H7 (cell line): ENCODE measurements at regions not wholly inside any gene's neighbourhood (a gene's known extent, or its start where the extent isn't known, plus 50 kb on each side); places are given as distances from the start of the nearest gene placed in this dataset.
A peak's percentile ranks its signal among the peaks of the same experiment; 100 is the strongest.

Experiments used
- DNase-seq: peaks from one replicate; pipeline ENCODE4 v3.0.0; 2012
- H3K27me3 ChIP-seq: 2 replicates; pipeline ENCODE4 v1.6.0; 2011; ENCODE audit warnings: mild to moderate bottlenecking, low read length; ENCODE audit not compliant: control insufficient read depth, insufficient read depth
- H3K36me3 ChIP-seq: replicated peaks from 2 replicates; pipeline ENCODE4 v1.5.1; 2011; ENCODE audit warnings: low read length; ENCODE audit not compliant: control insufficient read depth, insufficient read depth
- H3K4me3 ChIP-seq: 2 replicates; pipeline ENCODE4 v1.5.1; 2011; ENCODE audit warnings: low read depth, mild to moderate bottlenecking, control low read depth, low read length, moderate library complexity; ENCODE audit not compliant: insufficient read depth

- H3K27me3 ChIP-seq = no peaks in the 10 kb centered on the region
- H3K36me3 ChIP-seq = no peaks in the 10 kb centered on the region
- H3K4me3 ChIP-seq = no peak overlapping the region
- DNase-seq = no peak
These were observed 2691.0 kb downstream of the PCDH7 start for GRCh38 chr4:33411182-33411581.

GRCh38 chr4:33421887-33422286 is 2701.7 kb downstream of the PCDH7 start:
- H3K27me3 ChIP-seq = no peaks in the 10 kb centered on the region
- H3K36me3 ChIP-seq = no peaks in the 10 kb centered on the region
- DNase-seq = no peak
- H3K4me3 ChIP-seq = no peak overlapping the region

- DNase-seq = no peak
- H3K27me3 ChIP-seq = no peaks in the 10 kb centered on the region
- H3K4me3 ChIP-seq = no peak overlapping the region
- no peaks in the 10 kb centered on the region for H3K36me3 ChIP-seq
These were observed 2702.5 kb downstream of the PCDH7 start for GRCh38 chr4:33422656-33423055.

- DNase-seq = no peak
- Histone ChIP-seq H3K27me3 (no peaks in the 10 kb centered on the region), H3K36me3 (no peaks in the 10 kb centered on the region), H3K4me3 (no peak overlapping the region)
These were observed 2705.8 kb downstream of the PCDH7 start for GRCh38 chr4:33425936-33426335.

GRCh38 chr4:33427676-33428075 is 2707.5 kb downstream of the PCDH7 start:
- H3K4me3 ChIP-seq = no peak overlapping the region
- DNase-seq = no peak
- H3K36me3 ChIP-seq = no peaks in the 10 kb centered on the region
- no peaks in the 10 kb centered on the region for H3K27me3 ChIP-seq

GRCh38 chr4:33429971-33430370 is 2709.8 kb downstream of the PCDH7 start:
- Histone ChIP-seq H3K36me3 (no peaks in the 10 kb centered on the region), H3K4me3 (no peak overlapping the region), H3K27me3 (no peaks in the 10 kb centered on the region)
- DNase-seq = no peak

GRCh38 chr4:33437406-33437805 is 2717.2 kb downstream of the PCDH7 start:
- H3K4me3 ChIP-seq = no peak overlapping the region
- no peaks in the 10 kb centered on the region for H3K27me3 ChIP-seq
- DNase-seq = no peak
- H3K36me3 ChIP-seq = no peaks in the 10 kb centered on the region

GRCh38 chr4:33446953-33447352 is 2726.8 kb downstream of the PCDH7 start:
- Histone ChIP-seq H3K4me3 (no peak overlapping the region), H3K27me3 (no peaks in the 10 kb centered on the region), H3K36me3 (no peaks in the 10 kb centered on the region)
- no peak for DNase-seq

- Histone ChIP-seq H3K27me3 (no peaks in the 10 kb centered on the region), H3K36me3 (no peaks in the 10 kb centered on the region), H3K4me3 (no peak overlapping the region)
- DNase-seq = no peak
These were observed 2728.8 kb downstream of the PCDH7 start for GRCh38 chr4:33448948-33449347.

GRCh38 chr4:33453436-33453835 is 2733.3 kb downstream of the PCDH7 start:
- Histone ChIP-seq H3K36me3 (no peaks in the 10 kb centered on the region), H3K4me3 (no peak overlapping the region), H3K27me3 (no peaks in the 10 kb centered on the region)
- no peak for DNase-seq

GRCh38 chr4:33453916-33454315 is 2733.7 kb downstream of the PCDH7 start:
- Histone ChIP-seq H3K27me3 (no peaks in the 10 kb centered on the region), H3K36me3 (no peaks in the 10 kb centered on the region), H3K4me3 (no peak overlapping the region)
- no peak for DNase-seq

- no peaks in the 10 kb centered on the region for H3K36me3 ChIP-seq
These were observed 2745.4 kb downstream of the PCDH7 start for GRCh38 chr4:33465565-33465964.

GRCh38 chr4:33467291-33467690 is 2747.1 kb downstream of the PCDH7 start:
- no peaks in the 10 kb centered on the region for H3K27me3 ChIP-seq
- no peak overlapping the region for H3K4me3 ChIP-seq
- peak; percentile 13 for DNase-seq
- no peaks in the 10 kb centered on the region for H3K36me3 ChIP-seq

More at GRCh38 chr4:33465565-33465964, 2745.4 kb downstream of the PCDH7 start:
- H3K4me3 ChIP-seq = no peak overlapping the region
- DNase-seq = no peak
- no peaks in the 10 kb centered on the region for H3K27me3 ChIP-seq

GRCh38 chr4:33470805-33471204 is 2750.6 kb downstream of the PCDH7 start:
- Histone ChIP-seq H3K36me3 (no peaks in the 10 kb centered on the region), H3K4me3 (no peak overlapping the region), H3K27me3 (no peaks in the 10 kb centered on the region)
- no peak for DNase-seq

- H3K36me3 ChIP-seq = no peaks in the 10 kb centered on the region
- H3K4me3 ChIP-seq = no peak overlapping the region
- no peak for DNase-seq
- no peaks in the 10 kb centered on the region for H3K27me3 ChIP-seq
These were observed 2757.5 kb downstream of the PCDH7 start for GRCh38 chr4:33477715-33478114.

- no peak for DNase-seq
- no peak overlapping the region for H3K4me3 ChIP-seq
- H3K36me3 ChIP-seq = no peaks in the 10 kb centered on the region
- H3K27me3 ChIP-seq = no peaks in the 10 kb centered on the region
These were observed 2761.5 kb downstream of the ARAP2 start for GRCh38 chr4:33482773-33483172.
